A673 (cell line): ENCODE measurements at regions not wholly inside any gene's neighbourhood (a gene's known extent, or its start where the extent isn't known, plus 50 kb on each side); places are given as distances from the start of the nearest gene placed in this dataset.

Source experiments
- CTCF ChIP-seq: fragments of 300-800, 200-600 bp; sonication (generic); conservative IDR thresholded peaks from 2 replicates; pipeline ENCODE4 v1.5.1; 2017; ENCODE audit warnings: low read depth, mild to moderate bottlenecking, antibody characterized with exemption, low read length, moderate library complexity, mixed read lengths
- EZH2 ChIP-seq: fragments of 200-600 bp; sonication (generic); IDR thresholded peaks from 2 replicates; pipeline ENCODE4 v1.6.1; 2017; ENCODE audit warnings: borderline replicate concordance, low read depth, mild to moderate bottlenecking, mixed read lengths, antibody characterized with exemption, low read length; ENCODE audit not compliant: poor library complexity, severe bottlenecking

- TF ChIP-seq CTCF (no peak), EZH2 (no peak)
Measured at GRCh38 chr2:132278267-132278666, 116.5 kb upstream of the ANKRD30BL start.
